Vagina (tissue), 2 donors: ENCODE measurements at regions not wholly inside any gene's neighbourhood (a gene's known extent, or its start where the extent isn't known, plus 50 kb on each side); places are given as distances from the start of the nearest gene placed in this dataset.

ENCODE experiments used
- POLR2A ChIP-seq, 2 donors: fragments of 450-650 bp; IDR thresholded peaks; one replicate each; pipeline ENCODE4 v1.6.1; 2017; ENCODE audit warnings: antibody characterized with exemption in 2 of 2, mild to moderate bottlenecking in 2 of 2, moderate library complexity in 2 of 2
- POLR2AphosphoS5 ChIP-seq, 2 donors: sonication (generic); formaldehyde crosslinking; IDR thresholded peaks; one replicate each; pipeline ENCODE4 v1.9.0; 2017; ENCODE audit warnings: antibody characterized with exemption in 2 of 2, mild to moderate bottlenecking in 2 of 2, low read depth in 1 of 2; ENCODE audit not compliant: insufficient read depth in 1 of 2
- TF ChIP-seq, protein P1 (sequence below), 3 experiments: fragments of 450-650 bp in 2 of 3; fragments of 200-600 bp in 1 of 3; sonication (generic) in 1 of 3; IDR thresholded peaks; one replicate each; pipeline ENCODE4 v1.5.1; 2017 to 2019; ENCODE audit warnings: antibody characterized with exemption in 3 of 3, mild to moderate bottlenecking in 2 of 3, moderate library complexity in 2 of 3

DNA sequence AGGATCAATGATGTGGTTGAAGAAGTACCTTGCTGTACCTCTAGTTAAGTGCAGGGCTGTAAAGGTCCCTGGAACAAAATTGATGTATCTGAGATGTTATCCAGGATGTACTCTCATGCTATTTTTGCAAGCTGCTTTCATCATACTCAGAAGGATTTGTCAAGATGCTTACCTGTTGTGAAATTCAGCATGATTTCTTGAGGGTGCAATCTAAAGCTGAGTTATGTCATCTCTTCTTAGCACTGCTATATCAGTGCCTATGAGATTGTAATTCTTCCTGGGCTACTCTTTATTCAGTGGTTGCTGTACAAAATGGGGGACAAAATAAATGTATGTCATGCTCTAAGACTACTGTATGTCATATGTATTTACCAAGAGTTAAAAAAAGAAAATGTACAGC lies 340.7 kb upstream of the LMO3 start:
- TF ChIP-seq, protein P1, sequence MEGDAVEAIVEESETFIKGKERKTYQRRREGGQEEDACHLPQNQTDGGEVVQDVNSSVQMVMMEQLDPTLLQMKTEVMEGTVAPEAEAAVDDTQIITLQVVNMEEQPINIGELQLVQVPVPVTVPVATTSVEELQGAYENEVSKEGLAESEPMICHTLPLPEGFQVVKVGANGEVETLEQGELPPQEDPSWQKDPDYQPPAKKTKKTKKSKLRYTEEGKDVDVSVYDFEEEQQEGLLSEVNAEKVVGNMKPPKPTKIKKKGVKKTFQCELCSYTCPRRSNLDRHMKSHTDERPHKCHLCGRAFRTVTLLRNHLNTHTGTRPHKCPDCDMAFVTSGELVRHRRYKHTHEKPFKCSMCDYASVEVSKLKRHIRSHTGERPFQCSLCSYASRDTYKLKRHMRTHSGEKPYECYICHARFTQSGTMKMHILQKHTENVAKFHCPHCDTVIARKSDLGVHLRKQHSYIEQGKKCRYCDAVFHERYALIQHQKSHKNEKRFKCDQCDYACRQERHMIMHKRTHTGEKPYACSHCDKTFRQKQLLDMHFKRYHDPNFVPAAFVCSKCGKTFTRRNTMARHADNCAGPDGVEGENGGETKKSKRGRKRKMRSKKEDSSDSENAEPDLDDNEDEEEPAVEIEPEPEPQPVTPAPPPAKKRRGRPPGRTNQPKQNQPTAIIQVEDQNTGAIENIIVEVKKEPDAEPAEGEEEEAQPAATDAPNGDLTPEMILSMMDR (IDR thresholded peaks at IDR 0.05) = no peak
- TF ChIP-seq POLR2AphosphoS5 (IDR thresholded peaks at IDR 0.05; ENCODE audit: insufficient read depth in 1 of 2, low read depth in 1 of 2) = no peak
- TF ChIP-seq POLR2A (IDR thresholded peaks at IDR 0.05) = no peak
